ENCODE measurements at regions not wholly inside any gene's neighbourhood (a gene's known extent, or its start where the extent isn't known, plus 50 kb on each side); places are given as distances from the start of the nearest gene placed in this dataset.

DNA sequence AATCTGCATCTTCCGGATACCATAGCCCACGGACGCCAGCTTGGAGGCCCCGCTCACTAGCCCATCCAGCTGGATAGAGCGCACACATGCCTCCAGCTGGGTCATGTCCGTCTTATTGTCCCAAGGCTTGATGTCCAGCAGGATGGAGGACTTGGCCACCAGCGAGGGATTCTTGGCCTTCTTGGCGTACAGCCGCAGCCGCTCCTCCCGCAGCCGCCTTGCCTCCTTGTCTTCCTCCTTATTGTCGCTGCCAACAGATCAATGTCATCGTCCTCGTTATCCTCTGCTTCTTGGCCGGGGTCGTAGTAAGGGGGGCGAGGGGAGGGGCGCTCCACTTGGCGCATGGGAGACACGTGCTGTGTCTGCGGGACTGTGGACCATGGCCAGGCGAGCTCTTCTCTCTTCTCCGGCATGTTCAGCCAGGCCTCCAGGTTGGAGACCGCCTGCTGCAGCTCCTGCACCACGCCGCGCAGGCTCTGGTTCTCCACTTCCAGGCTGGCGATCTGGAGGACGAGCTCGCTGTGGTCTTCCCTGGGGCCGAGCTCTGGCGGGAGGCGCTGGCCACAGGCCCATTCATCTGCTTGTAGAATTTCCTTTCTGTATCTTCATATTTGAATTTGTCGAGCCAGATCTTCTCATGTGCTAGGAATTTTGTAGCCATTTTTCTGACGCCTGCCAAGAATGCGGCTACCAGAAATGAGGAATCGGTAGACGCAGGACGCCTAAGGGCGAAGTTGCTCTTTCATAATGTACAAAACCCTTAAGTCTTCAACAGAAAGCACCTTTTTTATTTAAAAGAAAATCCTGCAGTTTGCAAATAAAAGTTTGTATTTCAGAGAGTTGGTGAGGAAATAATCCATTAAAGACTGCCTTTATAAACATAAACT lies 60.1 kb upstream of the PTPRK start:
- no peak for TF ChIP-seq KDM5B (IDR thresholded peaks at IDR 0.05; ENCODE audit: insufficient replicate concordance, low read depth, low read length)
- TF ChIP-seq KLF6 (CRISPR knock-in tag; IDR thresholded peaks at IDR 0.05; ENCODE audit: borderline replicate concordance): no peak
- no peak for TF ChIP-seq CTCF (IDR thresholded peaks at IDR 0.05 in 2 of 3, conservative IDR thresholded peaks at IDR 0.05 in 1 of 3; ENCODE audit: insufficient read depth in 2 of 3, low read depth in 1 of 3, low read length in 3 of 3)
- TF ChIP-seq, protein P1, sequence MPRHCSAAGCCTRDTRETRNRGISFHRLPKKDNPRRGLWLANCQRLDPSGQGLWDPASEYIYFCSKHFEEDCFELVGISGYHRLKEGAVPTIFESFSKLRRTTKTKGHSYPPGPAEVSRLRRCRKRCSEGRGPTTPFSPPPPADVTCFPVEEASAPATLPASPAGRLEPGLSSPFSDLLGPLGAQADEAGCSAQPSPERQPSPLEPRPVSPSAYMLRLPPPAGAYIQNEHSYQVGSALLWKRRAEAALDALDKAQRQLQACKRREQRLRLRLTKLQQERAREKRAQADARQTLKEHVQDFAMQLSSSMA (CRISPR knock-in tag; IDR thresholded peaks at IDR 0.05): no peak
- TF ChIP-seq FOXK1 (CRISPR knock-in tag; IDR thresholded peaks at IDR 0.05; ENCODE audit: borderline replicate concordance): no peak
- TF ChIP-seq HOXB6 (CRISPR knock-in tag; IDR thresholded peaks at IDR 0.05; ENCODE audit: borderline replicate concordance): no peak
- TF ChIP-seq STAT5A (IDR thresholded peaks at IDR 0.05; ENCODE audit: borderline replicate concordance, low read length): no peak
- TF ChIP-seq SRSF1 (IDR thresholded peaks at IDR 0.05; ENCODE audit: low read depth, low read length): no peak
- no peak for TF ChIP-seq NRF1 (conservative IDR thresholded peaks at IDR 0.05 in 1 of 2, IDR thresholded peaks at IDR 0.05 in 1 of 2)
- TF ChIP-seq FIP1L1 (IDR thresholded peaks at IDR 0.05; ENCODE audit: low read depth, low read length, poor library complexity, severe bottlenecking): no peak
- no peak for TF ChIP-seq ZBTB40 (IDR thresholded peaks at IDR 0.05)
- no peak for TF ChIP-seq ZBTB40 (CRISPR knock-in tag; IDR thresholded peaks at IDR 0.05)
- no peak for TF ChIP-seq ZNF134 (CRISPR knock-in tag; conservative IDR thresholded peaks at IDR 0.05)
- TF ChIP-seq GATA2 (CRISPR knock-in tag; IDR thresholded peaks at IDR 0.05): no peak
